Epithelial cell of prostate (primary cell): ENCODE measurements at regions not wholly inside any gene's neighbourhood (a gene's known extent, or its start where the extent isn't known, plus 50 kb on each side); places are given as distances from the start of the nearest gene placed in this dataset.

Experiments
- DNase-seq: peaks from one replicate; pipeline ENCODE4 v3.0.0-alpha.2; 2011; ENCODE audit warnings: low read depth, low spot score
- H3K27ac ChIP-seq: fragments of 450-650 bp; 2 replicates; pipeline ENCODE4 v1.5.1; 2017; ENCODE audit warnings: mild to moderate bottlenecking

GRCh38 chr11:129292771-129293170 is 82.9 kb upstream of the BARX2 start:
- DNase-seq = no peak
- H3K27ac ChIP-seq = no peak overlapping the region

GRCh38 chr11:129292092-129292491 is 83.6 kb upstream of the BARX2 start:
- no peak overlapping the region for H3K27ac ChIP-seq
- no peak for DNase-seq

GRCh38 chr11:129291546-129291945 is 84.1 kb upstream of the BARX2 start:
- no peak for DNase-seq
- no peak overlapping the region for H3K27ac ChIP-seq

GRCh38 chr11:129290966-129291365 is 84.7 kb upstream of the BARX2 start:
- no peak overlapping the region for H3K27ac ChIP-seq

GRCh38 chr11:129289350-129290040 is 86.2 kb upstream of the BARX2 start:
- no peak for DNase-seq
- H3K27ac ChIP-seq = no peak overlapping the region

More at GRCh38 chr11:129290966-129291365, 84.7 kb upstream of the BARX2 start:
- no peak for DNase-seq

- H3K27ac ChIP-seq = no peak overlapping the region
- no peak for DNase-seq
Observed at GRCh38 chr11:129287920-129288319, 87.7 kb upstream of the BARX2 start.

GRCh38 chr11:129286813-129287212 is 88.8 kb upstream of the BARX2 start:
- no peak overlapping the region for H3K27ac ChIP-seq
- DNase-seq = no peak

GRCh38 chr11:129285402-129285786 is 90.3 kb upstream of the BARX2 start:
- DNase-seq = no peak
- no peak overlapping the region for H3K27ac ChIP-seq

GRCh38 chr11:129283141-129283540 is 91.0 kb upstream of the ARHGAP32 start:
- DNase-seq = peak; percentile 40
- H3K27ac ChIP-seq = peak overlapping the region; percentile 4

GRCh38 chr11:129282634-129283033 is 90.5 kb upstream of the ARHGAP32 start:
- no peak for DNase-seq
- peak overlapping the region; percentile 4 for H3K27ac ChIP-seq

- DNase-seq = no peak
- H3K27ac ChIP-seq = no peak overlapping the region
Observed at GRCh38 chr11:129281471-129282415, 89.6 kb upstream of the ARHGAP32 start.

GRCh38 chr11:129280027-129280811 is 88.1 kb upstream of the ARHGAP32 start:
- DNase-seq = no peak

GRCh38 chr11:129279326-129280026 is 87.4 kb upstream of the ARHGAP32 start:
- DNase-seq = no peak
- H3K27ac ChIP-seq = no peak overlapping the region

More at GRCh38 chr11:129280027-129280811, 88.1 kb upstream of the ARHGAP32 start:
- no peak overlapping the region for H3K27ac ChIP-seq

- DNase-seq = no peak
- no peak overlapping the region for H3K27ac ChIP-seq
Observed at GRCh38 chr11:129278586-129279319, 86.6 kb upstream of the ARHGAP32 start.

GRCh38 chr11:129277198-129277843 is 85.2 kb upstream of the ARHGAP32 start:
- DNase-seq = no peak
- no peak overlapping the region for H3K27ac ChIP-seq

GRCh38 chr11:129275828-129276227 is 83.7 kb upstream of the ARHGAP32 start:
- no peak for DNase-seq
- H3K27ac ChIP-seq = no peak overlapping the region

- DNase-seq = no peak
- H3K27ac ChIP-seq = no peak overlapping the region
Observed at GRCh38 chr11:129273944-129274711, 82.0 kb upstream of the ARHGAP32 start.

- no peak for DNase-seq
- no peak overlapping the region for H3K27ac ChIP-seq
Observed at GRCh38 chr11:129273322-129273721, 81.2 kb upstream of the ARHGAP32 start.
